GM18505 (cell line): ENCODE measurements at regions not wholly inside any gene's neighbourhood (a gene's known extent, or its start where the extent isn't known, plus 50 kb on each side); places are given as distances from the start of the nearest gene placed in this dataset.

Experiments
- ATAC-seq: cut with Tn5 transposase; IDR thresholded peaks from one replicate; pipeline ENCODE4 v1.9.1; 2021; ENCODE audit not compliant: unreplicated experiment
- POLR2A ChIP-seq: IDR thresholded peaks from 4 replicates; pipeline ENCODE4 v1.6.1; 2011; ENCODE audit warnings: borderline replicate concordance; ENCODE audit not compliant: insufficient read depth, insufficient read length; ENCODE audit errors: extremely low read depth

GRCh38 chr18:11289248-11289647 is 139.9 kb upstream of the PIEZO2 start:
- TF ChIP-seq POLR2A = no peak
- ATAC-seq = no peak

- no peak for ATAC-seq
- TF ChIP-seq POLR2A = no peak
Measured at GRCh38 chr18:11288401-11288800, 139.0 kb upstream of the PIEZO2 start.

GRCh38 chr18:11286431-11286830 is 137.1 kb upstream of the PIEZO2 start:
- TF ChIP-seq POLR2A = no peak
- ATAC-seq = no peak

- TF ChIP-seq POLR2A = no peak
- ATAC-seq = no peak
Measured at GRCh38 chr18:11284811-11285210, 135.4 kb upstream of the PIEZO2 start.

GRCh38 chr18:11284349-11284748 is 135.0 kb upstream of the PIEZO2 start:
- no peak for TF ChIP-seq POLR2A
- ATAC-seq = no peak

GRCh38 chr18:11283479-11284161 is 134.3 kb upstream of the PIEZO2 start:
- no peak for ATAC-seq
- TF ChIP-seq POLR2A = no peak

- TF ChIP-seq POLR2A = no peak
- no peak for ATAC-seq
Measured at GRCh38 chr18:11279461-11279860, 130.1 kb upstream of the PIEZO2 start.

GRCh38 chr18:11276678-11277077 is 127.3 kb upstream of the PIEZO2 start:
- TF ChIP-seq POLR2A = no peak
- no peak for ATAC-seq

GRCh38 chr18:11274144-11274794 is 124.9 kb upstream of the PIEZO2 start:
- TF ChIP-seq POLR2A = no peak
- ATAC-seq = no peak

- no peak for TF ChIP-seq POLR2A
- ATAC-seq = no peak
Measured at GRCh38 chr18:11272516-11272915, 123.1 kb upstream of the PIEZO2 start.

- ATAC-seq = no peak
- TF ChIP-seq POLR2A = no peak
Measured at GRCh38 chr18:11271954-11272353, 122.6 kb upstream of the PIEZO2 start.

- no peak for TF ChIP-seq POLR2A
- no peak for ATAC-seq
Measured at GRCh38 chr18:11269257-11269656, 119.9 kb upstream of the PIEZO2 start.

- no peak for TF ChIP-seq POLR2A
- no peak for ATAC-seq
Measured at GRCh38 chr18:11268741-11269233, 119.4 kb upstream of the PIEZO2 start.

GRCh38 chr18:11268153-11268552 is 118.8 kb upstream of the PIEZO2 start:
- no peak for TF ChIP-seq POLR2A

More at GRCh38 chr18:11268153-11268552, 118.8 kb upstream of the PIEZO2 start:
- ATAC-seq = no peak
